GM12878 (cell line): ENCODE measurements at regions not wholly inside any gene's neighbourhood (a gene's known extent, or its start where the extent isn't known, plus 50 kb on each side); places are given as distances from the start of the nearest gene placed in this dataset.

Experiments
- ATAC-seq: fragments of 200-7000 bp; cut with Tn5 transposase; 3 replicates; pipeline ENCODE4 v1.9.1; 2020; ENCODE audit warnings: mild to moderate bottlenecking, moderate library complexity
- BruUV-seq: library from RNA; stranded (reverse); fragments of 400-500 nt; replicated peaks from 2 replicates; lab custom pipeline; 2021; lab: Mats Ljungman, UMichigan
- CTCF ChIA-PET: fragments of 300-600 bp; sonication (Branson Sonifier 250); formaldehyde crosslinking; extraction: SDS; loops from one replicate; lab custom pipeline; 2021; ENCODE audit warnings: inconsistent platforms; lab: Yijun Ruan, JAX
- POLR2A ChIA-PET: fragments of 350-600 bp; formaldehyde crosslinking; extraction: SDS; loops from one replicate; lab custom pipeline; 2021; ENCODE audit warnings: inconsistent platforms; lab: Charles Lee
- RAD21 ChIA-PET: fragments of 300-600 bp; sonication (Branson Sonifier 250); formaldehyde crosslinking; loops from one replicate; lab custom pipeline; 2023; ENCODE audit warnings: antibody characterized with exemption; ENCODE audit not compliant: unreplicated experiment; lab: Charles Lee
- SMC1A ChIA-PET: fragments of 300-600 bp; sonication (Branson Sonifier 250); formaldehyde crosslinking; loops from one replicate; lab custom pipeline; 2023; ENCODE audit not compliant: unreplicated experiment, uncharacterized antibody; lab: Charles Lee
- DNase-seq: peaks from one replicate; pipeline ENCODE4 v3.0.0-alpha.2; 2011; ENCODE audit warnings: low read depth, low spot score
- FAIRE-seq: peaks from 3 replicates; lab custom pipeline; 2011; peaks lifted over from hg19 to GRCh38; lab: Jason Lieb, UNC
- H2AFZ ChIP-seq: 2 replicates; pipeline ENCODE4 v1.6.0; 2011; ENCODE audit warnings: low read depth, low read length, control low read depth; ENCODE audit not compliant: control insufficient read depth
- H3K27ac ChIP-seq: 2 replicates; pipeline ENCODE4 v1.5.1; 2011; ENCODE audit warnings: control low read depth; ENCODE audit not compliant: control insufficient read depth, insufficient read depth
- H3K27me3 ChIP-seq, 2 experiments: replicated peaks in 1 of 2; 2 replicates each; pipeline versions ENCODE4 v1.6.0 to v1.6.1; 2011; ENCODE audit warnings: low read length in 1 of 2; ENCODE audit not compliant: control insufficient read depth in 2 of 2, insufficient read depth in 2 of 2
- H3K36me3 ChIP-seq, 2 experiments: 2 replicates each; pipeline ENCODE4 v1.5.1; 2011; ENCODE audit warnings: low read length in 1 of 2; ENCODE audit not compliant: control insufficient read depth in 2 of 2, insufficient read depth in 2 of 2
- H3K4me1 ChIP-seq: 2 replicates; pipeline ENCODE4 v1.6.1; 2011; ENCODE audit warnings: mild to moderate bottlenecking, low read length, moderate library complexity, mixed read lengths; ENCODE audit not compliant: control insufficient read depth, insufficient read depth
- H3K4me2 ChIP-seq: 2 replicates; pipeline ENCODE4 v1.6.0; 2011; ENCODE audit warnings: control low read depth; ENCODE audit not compliant: control insufficient read depth, insufficient read depth
- H3K4me3 ChIP-seq: fragments of 200-600 bp; sonication (generic); 2 replicates; pipeline ENCODE4 v1.5.1; 2016
- H3K79me2 ChIP-seq: 2 replicates; pipeline ENCODE4 v1.6.0; 2011; ENCODE audit warnings: low read length; ENCODE audit not compliant: control insufficient read depth, insufficient read depth
- H3K9ac ChIP-seq: 2 replicates; pipeline ENCODE4 v1.8.0; 2011; ENCODE audit warnings: low read length, control low read depth, mixed read lengths; ENCODE audit not compliant: control insufficient read depth, insufficient read depth
- H3K9me3 ChIP-seq: replicated peaks from 3 replicates; pipeline ENCODE4 v1.5.1; 2011; ENCODE audit warnings: mild to moderate bottlenecking, low read length; ENCODE audit not compliant: control insufficient read depth, insufficient read depth
- H4K20me1 ChIP-seq: 2 replicates; pipeline ENCODE4 v1.6.0; 2011; ENCODE audit not compliant: control insufficient read depth, insufficient read depth
- CHD1 ChIP-seq: IDR thresholded peaks from 2 replicates; pipeline ENCODE4 v1.6.1; 2012; ENCODE audit warnings: low read depth, low read length, improper control_type of control experiment
- GABPA ChIP-seq: IDR thresholded peaks from 2 replicates; pipeline ENCODE4 v1.6.1; 2014; ENCODE audit warnings: antibody characterized with exemption, low read depth, mild to moderate bottlenecking, inconsistent platforms
- HDGF ChIP-seq: fragments of 450-650 bp; IDR thresholded peaks from 2 replicates; pipeline ENCODE4 v1.6.1; 2016; ENCODE audit warnings: antibody characterized with exemption
- KAT2A ChIP-seq: conservative IDR thresholded peaks from 2 replicates; pipeline ENCODE4 v1.6.1; 2011; ENCODE audit warnings: low read depth, low read length; ENCODE audit not compliant: control insufficient read depth
- NR2C2 ChIP-seq: IDR thresholded peaks from 2 replicates; pipeline ENCODE4 v1.6.1; 2011; ENCODE audit warnings: borderline replicate concordance, low read depth; ENCODE audit not compliant: control insufficient read depth, insufficient read length
- POLR2AphosphoS5 ChIP-seq: IDR thresholded peaks from 2 replicates; pipeline ENCODE4 v1.6.1; 2011; ENCODE audit warnings: mild to moderate bottlenecking, low read length, inconsistent platforms
- RAD51 ChIP-seq: fragments of 450-650 bp; IDR thresholded peaks from 2 replicates; pipeline ENCODE4 v1.6.1; 2016; ENCODE audit warnings: moderate library complexity, mild to moderate bottlenecking, inconsistent platforms
- RELB ChIP-seq: fragments of 450-650 bp; IDR thresholded peaks from 2 replicates; pipeline ENCODE4 v1.6.1; 2017; ENCODE audit warnings: low read depth, mild to moderate bottlenecking, moderate library complexity
- ZBTB33 ChIP-seq: fragments of 450-650 bp; IDR thresholded peaks from 2 replicates; pipeline ENCODE4 v1.6.1; 2017; ENCODE audit warnings: mild to moderate bottlenecking
- ZNF274 ChIP-seq: IDR thresholded peaks from one replicate; pipeline ENCODE4 v1.8.0; 2011; ENCODE audit not compliant: insufficient read length, insufficient read depth
- WGBS: methylation state at CpG from one replicate; pipeline ENCODE4 v1.1.6; 2016; ENCODE audit warnings: low lambda C conversion rate; ENCODE audit not compliant: insufficient replicate concordance, insufficient coverage; ENCODE audit errors: missing lambda C conversion rate; 5-methylcytosine and 5-hydroxymethylcytosine counted together
- in situ Hi-C: fragments of 300-500 bp; cut with MboI; formaldehyde crosslinking; loops from 9 replicates; pipeline ENCODE4 v1.14.3; 2018; ENCODE audit warnings: mixed read lengths
- intact Hi-C: fragments of 100-400 bp; cut with micrococcal nuclease; formaldehyde crosslinking; loops from one replicate; pipeline ENCODE4 v1.14.2; 2022; ENCODE audit not compliant: unreplicated experiment

GRCh38 chr2:238658820-238659219, 189.1 kb upstream of the TWIST2 start:
- no peaks in the 10 kb centered on the region for H4K20me1 ChIP-seq
- no peaks in the 10 kb centered on the region for H3K79me2 ChIP-seq
- no peak overlapping the region for H3K9ac ChIP-seq
- intact Hi-C loops (no loop called here), in situ Hi-C loops (no loop called here)
- H3K27ac ChIP-seq: no peak overlapping the region
- DNase-seq (no peak), FAIRE-seq (no peak), ATAC-seq (no peak)
- H3K4me3 ChIP-seq: no peak overlapping the region
- no peaks in the 10 kb centered on the region; a peak in 1 of 4 replicates for H3K27me3 ChIP-seq
- 19% methylated on average over 3 of the region's 3 CpGs for WGBS
- TF ChIP-seq NR2C2 (no peak), ZNF274 (no peak), POLR2AphosphoS5 (no peak), HDGF (no peak), GABPA (no peak), RAD51 (no peak), RELB (no peak), KAT2A (no peak), ZBTB33 (no peak), CHD1 (no peak)
- H3K9me3 ChIP-seq: no peaks in the 10 kb centered on the region
- H2AFZ ChIP-seq: no peak overlapping the region
- no peak overlapping the region for H3K4me2 ChIP-seq
- ChIA-PET SMC1A (no interaction called here), POLR2A (no interaction called here), CTCF (no interaction called here), RAD21 (no interaction called here)
- H3K36me3 ChIP-seq: no peaks in the 10 kb centered on the region
- no peaks in the 10 kb centered on the region for H3K4me1 ChIP-seq
- no TSS peak for BruUV-seq
